DMS114 treated with DMSO at 0.1 percent for 48 hours (cell line): ENCODE measurements at regions not wholly inside any gene's neighbourhood (a gene's known extent, or its start where the extent isn't known, plus 50 kb on each side); places are given as distances from the start of the nearest gene placed in this dataset.

Source experiments
- DNase-seq: peaks from one replicate; lab custom pipeline; 2025; ENCODE audit not compliant: unreplicated experiment; lab: John Stamatoyannopoulos, UW

DNA sequence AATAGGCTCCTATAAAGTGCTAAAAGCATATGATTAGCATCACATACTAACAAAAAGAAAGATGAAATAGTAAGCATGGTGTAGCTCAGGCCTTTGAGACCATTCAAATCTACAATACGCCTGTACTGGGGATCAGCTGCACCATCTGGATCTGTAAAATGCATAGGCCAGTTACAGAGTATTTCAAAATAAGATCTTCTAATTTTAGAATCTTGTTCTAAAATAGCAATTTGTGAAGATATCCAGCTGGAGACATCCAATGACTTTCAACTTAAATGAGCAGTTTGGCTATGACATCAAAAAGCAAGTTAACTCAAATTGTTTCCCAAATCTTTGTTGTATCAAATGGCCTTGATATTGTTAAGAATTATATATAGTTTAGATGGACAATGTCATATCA lies 386.3 kb downstream of the MRPS30 start:
- no peak for DNase-seq
